RKO (cell line): ENCODE measurements at regions not wholly inside any gene's neighbourhood (a gene's known extent, or its start where the extent isn't known, plus 50 kb on each side); places are given as distances from the start of the nearest gene placed in this dataset.

Experiments
- DNase-seq: peaks from one replicate; pipeline ENCODE4 v3.0.0-alpha.2; 2016; ENCODE audit warnings: low spot score

DNA sequence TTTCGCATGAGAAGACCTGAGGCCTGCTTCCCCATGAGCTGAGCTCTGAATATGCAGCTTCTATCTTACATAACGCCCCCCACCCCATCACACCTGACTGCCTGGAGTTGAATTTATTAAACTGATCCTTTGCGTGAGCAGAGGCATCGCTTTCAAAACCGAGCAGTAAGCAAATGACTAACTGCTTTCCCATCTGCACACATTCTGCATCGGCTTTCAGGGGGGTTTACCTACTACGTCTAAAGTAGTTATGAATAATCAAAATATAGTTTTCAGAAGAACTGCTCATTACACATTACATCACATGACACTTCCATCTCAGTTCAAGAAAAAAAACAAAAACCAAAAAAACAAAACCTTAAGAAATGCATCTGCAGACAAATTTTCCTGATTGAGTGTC, 54.7 kb upstream of the EGR2 start:
- no peak for DNase-seq

DNA sequence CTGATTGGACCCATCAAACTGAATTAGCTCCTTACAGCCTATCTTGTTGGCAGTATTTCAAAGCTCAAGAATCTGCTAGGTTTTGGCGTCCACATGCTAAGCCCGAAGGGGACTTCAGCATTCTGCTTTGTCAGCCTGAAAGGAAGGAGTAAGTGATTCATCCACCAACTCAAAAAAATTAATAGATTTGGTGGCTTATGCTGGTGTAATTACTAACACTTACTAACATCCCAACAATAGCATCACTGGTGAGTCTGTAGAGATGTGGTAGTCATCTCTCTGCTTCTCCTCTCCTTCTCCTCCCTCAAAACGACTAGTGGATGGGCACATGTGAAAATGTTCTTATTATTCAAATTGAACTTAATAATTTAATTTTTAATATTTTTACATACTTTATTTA, 53.8 kb upstream of the EGR2 start:
- peak; percentile 67 for DNase-seq

DNA sequence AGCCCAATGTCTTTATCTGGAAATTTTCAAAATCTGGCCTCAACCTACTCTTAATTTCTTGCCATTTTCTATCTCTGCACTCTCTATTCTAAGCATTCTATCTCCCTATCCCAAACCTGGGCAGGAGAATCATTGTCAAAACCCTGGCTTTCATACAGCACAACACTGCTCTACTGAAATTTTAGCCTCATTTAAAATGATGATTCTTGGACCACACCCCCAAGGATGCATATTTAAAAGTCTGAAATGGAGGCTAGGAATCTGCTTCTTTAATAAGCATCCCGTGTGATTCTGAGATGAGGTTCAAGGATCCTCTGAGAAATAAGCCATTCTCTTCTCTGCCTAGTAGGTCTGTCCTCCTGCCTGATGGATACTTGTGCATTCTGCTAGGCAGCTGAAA, 50.8 kb upstream of the EGR2 start:
- no peak for DNase-seq

DNA sequence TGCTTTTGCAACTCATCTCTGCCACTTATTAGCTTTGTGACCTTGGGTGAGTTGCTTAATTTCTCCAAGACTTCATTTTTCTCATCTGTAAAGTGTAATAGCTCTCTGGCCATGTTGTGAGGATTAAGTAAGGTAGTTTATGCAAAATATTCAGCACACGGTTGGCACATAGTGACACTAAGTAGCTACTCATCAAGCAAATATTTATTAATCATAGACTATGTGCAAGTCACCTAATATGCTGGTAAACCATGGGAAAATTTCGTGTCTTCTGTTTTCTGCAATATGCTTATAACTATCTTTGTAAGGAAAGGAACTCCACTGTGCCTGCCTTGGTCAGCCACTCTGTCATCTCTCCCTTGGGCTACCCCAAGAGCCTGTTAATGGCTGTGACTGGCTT, 50.3 kb upstream of the EGR2 start:
- no peak for DNase-seq
